Activated naive CD4-positive, alpha-beta T cell treated with anti-CD3 and anti-CD28 coated beads, Interleukin-2, amount 10 ng/mL, durations not matched to agents 7 days and 5 days (primary cell): ENCODE measurements at regions not wholly inside any gene's neighbourhood (a gene's known extent, or its start where the extent isn't known, plus 50 kb on each side); places are given as distances from the start of the nearest gene placed in this dataset.

Experiments
- CTCF ChIA-PET: fragments of 350-600 bp; sonication (Branson Sonifier 250); formaldehyde crosslinking; loops from one replicate; lab custom pipeline; 2021; ENCODE audit warnings: antibody characterized with exemption; lab: Charles Lee
- DNase-seq: peaks from one replicate; pipeline ENCODE4 v3.0.0-alpha.2; 2020
- H3K27ac Mint-ChIP-seq: one replicate; pipeline ENCODE4 v1.8.0; 2021; ENCODE audit warnings: mild to moderate bottlenecking, moderate library complexity, mixed read lengths
- H3K27me3 Mint-ChIP-seq: one replicate; pipeline ENCODE4 v1.8.0; 2021; ENCODE audit warnings: mild to moderate bottlenecking, mixed read lengths
- H3K36me3 Mint-ChIP-seq: one replicate; pipeline ENCODE4 v1.8.0; 2021; ENCODE audit warnings: mixed read lengths
- H3K4me1 Mint-ChIP-seq: one replicate; pipeline ENCODE4 v1.8.0; 2021; ENCODE audit warnings: mixed read lengths
- H3K4me3 Mint-ChIP-seq: one replicate; pipeline ENCODE4 v1.8.0; 2021; ENCODE audit warnings: mild to moderate bottlenecking, moderate library complexity, mixed read lengths
- H3K9me3 Mint-ChIP-seq: one replicate; pipeline ENCODE4 v1.8.0; 2021; ENCODE audit warnings: mixed read lengths

- Mint-ChIP-seq H3K36me3 (no peaks in the 10 kb centered on the region), H3K27me3 (peaks cover 4% of the 10 kb centered on the region), H3K27ac (no peak overlapping the region), H3K9me3 (no peaks in the 10 kb centered on the region), H3K4me3 (no peak overlapping the region), H3K4me1 (no peaks in the 10 kb centered on the region)
- DNase-seq = no peak
- CTCF ChIA-PET = interaction anchor here (1.0 to 1.2 kb wide), 2 partner anchors 9 to 819 kb away, joined by 4 to 6 read pairs; no protein-coding TSS in a partner anchor
Measured at GRCh38 chr3:157614896-157615295, 111.7 kb upstream of the VEPH1 start.

DNA sequence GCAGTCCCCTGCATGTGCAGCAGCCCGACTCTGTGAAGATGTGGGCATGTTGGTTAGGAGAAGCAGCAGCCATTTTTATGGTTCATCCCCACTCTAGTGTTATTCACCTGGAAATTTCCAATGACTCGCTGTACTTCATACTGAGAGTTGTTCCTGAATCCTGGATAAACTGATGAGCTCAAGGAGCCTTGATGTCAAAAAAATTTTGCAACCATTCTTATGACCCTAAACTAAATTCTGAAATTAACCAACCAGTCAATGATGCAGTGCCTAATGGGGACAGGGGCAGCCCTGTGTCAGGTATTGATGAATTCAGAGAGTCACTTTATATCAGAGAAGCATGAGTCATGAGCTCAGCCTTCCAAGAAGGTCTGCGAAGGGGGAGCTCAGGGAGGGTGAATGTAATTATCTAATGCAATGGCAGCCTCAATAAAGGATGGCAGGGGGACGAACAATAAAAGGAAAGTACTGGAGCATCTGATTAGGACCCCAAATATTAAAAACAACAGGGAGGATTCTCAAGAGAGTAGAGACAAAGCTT lies 108.4 kb upstream of the VEPH1 start:
- Mint-ChIP-seq H3K9me3 (no peaks in the 10 kb centered on the region), H3K4me3 (no peak overlapping the region), H3K27me3 (peaks cover 21% of the 10 kb centered on the region), H3K27ac (no peak overlapping the region), H3K36me3 (no peaks in the 10 kb centered on the region), H3K4me1 (peaks cover 2% of the 10 kb centered on the region)
- CTCF ChIA-PET = no interaction called here
- DNase-seq = no peak

GRCh38 chr3:157610876-157611535 lies 107.8 kb upstream of the VEPH1 start:
- Mint-ChIP-seq H3K4me1 (peaks cover 2% of the 10 kb centered on the region), H3K27ac (no peak overlapping the region), H3K36me3 (no peaks in the 10 kb centered on the region), H3K4me3 (no peak overlapping the region), H3K27me3 (peaks cover 24% of the 10 kb centered on the region), H3K9me3 (no peaks in the 10 kb centered on the region)
- CTCF ChIA-PET = no interaction called here
- no peak for DNase-seq

DNA sequence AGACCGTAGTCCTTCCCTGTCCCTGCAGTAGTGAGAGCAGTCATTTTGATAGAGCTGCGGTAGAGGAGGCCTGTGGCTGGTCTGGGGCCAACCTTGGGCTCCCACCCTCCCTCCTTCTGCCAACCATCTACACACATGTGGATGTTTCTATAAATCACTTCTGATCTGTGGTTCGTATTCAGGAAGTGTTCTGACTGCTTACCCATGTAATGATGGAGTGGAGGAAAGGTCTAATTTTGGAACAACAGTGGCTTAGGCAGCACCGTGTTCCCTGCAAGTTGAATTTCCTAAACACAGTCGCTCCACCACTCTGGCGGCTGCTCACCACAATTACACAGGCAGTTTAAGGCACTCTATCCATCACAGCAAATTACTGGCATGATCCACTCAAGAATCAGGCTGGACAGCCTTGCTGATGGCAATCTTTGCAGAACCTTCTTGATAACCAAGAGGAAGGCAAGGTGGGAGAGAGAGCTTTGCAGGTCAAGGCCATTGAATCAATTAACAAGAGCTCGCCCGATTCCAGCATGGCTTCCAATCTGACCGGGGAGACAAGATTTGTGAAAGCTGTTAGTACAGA lies 104.7 kb upstream of the VEPH1 start:
- CTCF ChIA-PET = interaction anchor here (0.6 to 2.2 kb wide), 4 partner anchors 9 to 76 kb away, joined by 3 to 6 read pairs (median 4); no protein-coding TSS in a partner anchor
- Mint-ChIP-seq H3K4me3 (no peak overlapping the region), H3K27ac (no peak overlapping the region), H3K4me1 (peaks cover 2% of the 10 kb centered on the region), H3K27me3 (peaks cover 24% of the 10 kb centered on the region), H3K9me3 (no peaks in the 10 kb centered on the region), H3K36me3 (no peaks in the 10 kb centered on the region)
- no peak for DNase-seq

GRCh38 chr3:157606852-157607197 lies 103.6 kb upstream of the VEPH1 start:
- H3K27me3 Mint-ChIP-seq = peaks cover 24% of the 10 kb centered on the region
- no peak overlapping the region for H3K4me3 Mint-ChIP-seq
- CTCF ChIA-PET = interaction anchor here (0.9 to 2.8 kb wide), 9 partner anchors 9 to 827 kb away, joined by 3 to 16 read pairs (median 6); no protein-coding TSS in a partner anchor
- no peaks in the 10 kb centered on the region for H3K36me3 Mint-ChIP-seq
- no peaks in the 10 kb centered on the region for H3K9me3 Mint-ChIP-seq
- H3K27ac Mint-ChIP-seq = no peak overlapping the region
- no peak for DNase-seq
- H3K4me1 Mint-ChIP-seq = peaks cover 2% of the 10 kb centered on the region

- peak; percentile 70 for DNase-seq
- CTCF ChIA-PET = interaction anchor here (0.6 to 2.8 kb wide), 13 partner anchors 8 to 1049 kb away, joined by 3 to 16 read pairs (median 5); no protein-coding TSS in a partner anchor
- Mint-ChIP-seq H3K27me3 (peaks cover 22% of the 10 kb centered on the region), H3K4me1 (peaks cover 2% of the 10 kb centered on the region), H3K4me3 (no peak overlapping the region), H3K9me3 (no peaks in the 10 kb centered on the region), H3K36me3 (no peaks in the 10 kb centered on the region), H3K27ac (no peak overlapping the region)
Measured at GRCh38 chr3:157606011-157606851, 103.0 kb upstream of the VEPH1 start.

DNA sequence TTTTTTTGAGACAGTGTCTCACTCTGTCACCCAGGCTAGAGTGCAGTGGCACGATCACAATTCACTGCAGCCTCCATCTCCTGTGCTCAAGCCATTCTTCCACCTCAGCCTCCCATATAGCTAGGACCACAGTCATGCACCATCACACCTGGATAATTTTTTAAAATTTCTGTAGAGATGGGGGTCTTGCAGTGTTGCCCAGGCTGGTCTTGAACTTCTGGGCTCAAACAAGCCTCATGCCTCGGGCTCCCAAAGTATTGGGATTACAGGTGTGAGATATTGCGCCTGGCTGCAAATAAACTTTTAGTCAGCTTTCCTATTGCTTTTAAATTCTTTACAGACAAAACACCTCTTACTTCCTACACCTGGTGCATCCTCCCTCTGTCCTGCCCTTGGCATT lies 102.1 kb upstream of the VEPH1 start:
- no peak overlapping the region for H3K4me3 Mint-ChIP-seq
- no peak overlapping the region for H3K27ac Mint-ChIP-seq
- no peak for DNase-seq
- peaks cover 2% of the 10 kb centered on the region for H3K4me1 Mint-ChIP-seq
- H3K27me3 Mint-ChIP-seq = peaks cover 20% of the 10 kb centered on the region
- no peaks in the 10 kb centered on the region for H3K36me3 Mint-ChIP-seq
- CTCF ChIA-PET = interaction anchor here (1.0 to 2.8 kb wide), 7 partner anchors 7 to 828 kb away, joined by 3 to 16 read pairs (median 6); no protein-coding TSS in a partner anchor
- no peaks in the 10 kb centered on the region for H3K9me3 Mint-ChIP-seq

DNA sequence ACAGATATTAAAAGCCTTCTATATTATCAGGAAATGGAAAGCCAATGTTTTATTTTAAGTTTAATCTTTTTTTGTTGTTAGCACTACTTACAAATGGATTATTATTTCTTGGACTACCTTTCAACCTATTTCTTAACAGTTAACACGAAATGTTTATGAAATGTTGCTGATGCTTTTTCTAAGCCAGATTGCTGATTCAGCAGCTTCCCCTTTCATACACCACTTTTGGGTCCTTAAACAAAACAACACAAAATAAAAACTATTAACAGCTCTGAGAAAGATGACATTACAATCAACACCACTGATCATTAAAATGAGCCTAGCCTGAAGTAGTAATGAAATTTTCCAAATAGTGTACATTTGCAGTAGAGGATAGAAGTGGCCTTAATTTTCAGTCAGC lies 99.2 kb upstream of the VEPH1 start:
- H3K27me3 Mint-ChIP-seq = peaks cover 10% of the 10 kb centered on the region
- no peak for DNase-seq
- H3K36me3 Mint-ChIP-seq = no peaks in the 10 kb centered on the region
- CTCF ChIA-PET = no interaction called here
- no peaks in the 10 kb centered on the region for H3K9me3 Mint-ChIP-seq
- no peak overlapping the region for H3K27ac Mint-ChIP-seq
- peaks cover 2% of the 10 kb centered on the region for H3K4me1 Mint-ChIP-seq
- no peak overlapping the region for H3K4me3 Mint-ChIP-seq

DNA sequence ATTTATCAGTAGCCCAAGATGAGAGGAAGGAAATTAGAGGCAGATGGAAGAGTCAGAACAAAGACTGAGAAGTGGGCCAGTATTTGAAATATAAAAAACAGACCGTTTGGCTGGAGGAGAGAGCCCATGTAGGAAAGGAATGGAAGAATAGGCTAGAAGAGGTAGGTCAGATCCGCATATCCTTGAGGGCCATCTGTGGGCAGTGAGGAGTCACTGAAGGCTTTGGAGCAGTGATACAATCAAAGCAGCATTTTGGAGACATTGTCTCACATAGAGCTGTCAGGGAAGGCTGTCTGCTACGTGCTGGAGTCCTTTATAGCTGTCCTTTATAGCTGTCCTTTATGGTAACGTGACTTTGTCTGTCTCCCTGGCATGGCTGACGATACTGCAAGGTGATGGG lies 92.0 kb upstream of the VEPH1 start:
- Mint-ChIP-seq H3K36me3 (no peaks in the 10 kb centered on the region), H3K9me3 (no peaks in the 10 kb centered on the region), H3K4me3 (no peak overlapping the region), H3K27me3 (peaks cover 6% of the 10 kb centered on the region), H3K27ac (no peak overlapping the region), H3K4me1 (no peaks in the 10 kb centered on the region)
- no peak for DNase-seq
- CTCF ChIA-PET = no interaction called here

- CTCF ChIA-PET = no interaction called here
- peaks cover 6% of the 10 kb centered on the region for H3K27me3 Mint-ChIP-seq
- no peak overlapping the region for H3K27ac Mint-ChIP-seq
- DNase-seq = no peak
- no peak overlapping the region for H3K4me3 Mint-ChIP-seq
- H3K36me3 Mint-ChIP-seq = no peaks in the 10 kb centered on the region
- H3K4me1 Mint-ChIP-seq = no peaks in the 10 kb centered on the region
- H3K9me3 Mint-ChIP-seq = no peaks in the 10 kb centered on the region
Measured at GRCh38 chr3:157594413-157594812, 91.2 kb upstream of the VEPH1 start.

GRCh38 chr3:157592769-157593168 lies 89.6 kb upstream of the VEPH1 start:
- Mint-ChIP-seq H3K9me3 (no peaks in the 10 kb centered on the region), H3K4me1 (no peaks in the 10 kb centered on the region), H3K4me3 (no peak overlapping the region), H3K36me3 (no peaks in the 10 kb centered on the region), H3K27me3 (peaks cover 11% of the 10 kb centered on the region), H3K27ac (no peak overlapping the region)
- DNase-seq = no peak
- CTCF ChIA-PET = no interaction called here

- Mint-ChIP-seq H3K36me3 (no peaks in the 10 kb centered on the region), H3K4me1 (no peaks in the 10 kb centered on the region), H3K27me3 (peaks cover 5% of the 10 kb centered on the region), H3K4me3 (no peak overlapping the region), H3K9me3 (no peaks in the 10 kb centered on the region), H3K27ac (no peak overlapping the region)
- CTCF ChIA-PET = no interaction called here
- DNase-seq = no peak
Measured at GRCh38 chr3:157590273-157590672, 87.1 kb upstream of the VEPH1 start.

DNA sequence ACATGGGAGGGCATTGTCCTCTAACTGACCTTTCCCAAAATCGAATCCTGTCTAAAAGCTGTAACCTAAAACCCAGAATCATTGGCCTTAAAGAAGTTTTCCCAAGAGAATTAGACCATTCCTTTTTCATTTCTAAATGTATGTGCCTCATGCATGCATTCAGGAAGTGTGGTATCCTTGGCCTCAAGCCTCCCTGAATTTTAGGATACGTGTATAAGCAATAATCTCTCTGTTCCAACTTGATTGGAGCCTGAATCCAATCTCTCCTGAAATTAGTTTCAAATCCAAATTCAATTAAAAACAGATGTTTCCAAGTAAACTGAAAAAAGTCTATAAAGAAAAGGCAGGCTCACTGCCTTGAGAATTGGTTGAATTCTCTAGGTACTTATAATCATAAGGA lies 86.0 kb upstream of the VEPH1 start:
- no peaks in the 10 kb centered on the region for H3K36me3 Mint-ChIP-seq
- no peaks in the 10 kb centered on the region for H3K9me3 Mint-ChIP-seq
- no peaks in the 10 kb centered on the region for H3K4me1 Mint-ChIP-seq
- H3K4me3 Mint-ChIP-seq = no peak overlapping the region
- H3K27me3 Mint-ChIP-seq = peaks cover 5% of the 10 kb centered on the region
- no peak for DNase-seq
- CTCF ChIA-PET = interaction anchor here (0.6 kb wide), 1 partner anchor 48 kb away, joined by 3 read pairs; no protein-coding TSS in a partner anchor
- no peak overlapping the region for H3K27ac Mint-ChIP-seq

DNA sequence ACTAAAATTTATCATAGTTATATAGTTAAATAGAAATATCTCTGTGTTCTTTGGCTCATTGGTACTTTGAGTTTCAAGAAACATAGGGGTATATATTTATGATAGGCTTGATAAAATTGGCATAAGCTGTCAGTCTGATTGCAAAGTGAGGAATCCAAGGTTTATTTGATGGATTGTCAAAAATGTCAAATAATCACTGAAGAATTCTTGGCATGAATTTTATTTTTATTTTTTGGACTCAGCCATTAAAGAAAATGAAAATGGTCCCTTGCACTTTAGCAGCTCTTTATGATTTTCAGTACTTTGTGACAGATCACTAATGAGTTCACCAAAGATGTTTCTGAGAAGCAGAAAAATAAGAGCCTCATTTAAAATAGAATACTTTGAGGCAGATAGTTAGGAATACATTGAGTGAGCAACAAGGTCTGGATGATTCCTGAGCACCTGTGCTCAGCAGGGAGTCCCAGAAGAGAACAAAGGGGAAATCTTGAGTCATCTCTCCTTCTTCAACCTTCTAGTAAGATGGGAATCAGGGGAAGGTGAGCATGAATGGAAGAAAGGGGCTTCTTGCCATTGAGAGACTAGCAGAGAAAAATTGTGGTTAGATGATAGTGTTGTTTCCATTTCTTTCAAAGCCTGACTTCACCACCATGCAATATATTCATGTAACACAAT lies 85.3 kb upstream of the VEPH1 start:
- CTCF ChIA-PET = no interaction called here
- no peak overlapping the region for H3K27ac Mint-ChIP-seq
- no peaks in the 10 kb centered on the region for H3K4me1 Mint-ChIP-seq
- no peaks in the 10 kb centered on the region for H3K9me3 Mint-ChIP-seq
- no peak overlapping the region for H3K4me3 Mint-ChIP-seq
- no peaks in the 10 kb centered on the region for H3K36me3 Mint-ChIP-seq
- no peak for DNase-seq
- H3K27me3 Mint-ChIP-seq = peaks cover 5% of the 10 kb centered on the region
